ENCODE measurements at regions not wholly inside any gene's neighbourhood (a gene's known extent, or its start where the extent isn't known, plus 50 kb on each side); places are given as distances from the start of the nearest gene placed in this dataset.

DNA sequence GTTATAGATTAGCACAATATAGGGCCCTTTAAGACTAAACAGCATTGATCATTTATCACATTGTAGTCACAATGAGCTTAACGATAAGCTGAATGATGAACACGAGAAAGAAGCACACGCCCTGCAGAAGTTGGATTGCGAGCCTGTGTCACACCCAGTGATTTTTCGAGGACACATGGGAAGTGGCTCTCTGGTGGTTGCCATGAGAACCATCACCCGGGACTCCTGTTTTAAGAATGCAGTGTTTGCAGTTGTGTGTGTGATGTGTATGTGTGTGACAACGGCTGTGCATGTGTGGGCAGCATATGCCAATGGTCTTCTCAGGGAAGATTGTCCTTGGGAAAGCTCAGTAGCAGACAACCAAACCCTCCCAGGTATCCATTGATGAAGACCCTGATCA is 69.2 kb downstream of the PDCL3 start:
- TF ChIP-seq POLR2AphosphoS5 (IDR thresholded peaks at IDR 0.05) (no peak), EP300 (IDR thresholded peaks at IDR 0.05) (no peak), POLR2A (IDR thresholded peaks at IDR 0.05) (no peak)
- TF ChIP-seq, protein P1, sequence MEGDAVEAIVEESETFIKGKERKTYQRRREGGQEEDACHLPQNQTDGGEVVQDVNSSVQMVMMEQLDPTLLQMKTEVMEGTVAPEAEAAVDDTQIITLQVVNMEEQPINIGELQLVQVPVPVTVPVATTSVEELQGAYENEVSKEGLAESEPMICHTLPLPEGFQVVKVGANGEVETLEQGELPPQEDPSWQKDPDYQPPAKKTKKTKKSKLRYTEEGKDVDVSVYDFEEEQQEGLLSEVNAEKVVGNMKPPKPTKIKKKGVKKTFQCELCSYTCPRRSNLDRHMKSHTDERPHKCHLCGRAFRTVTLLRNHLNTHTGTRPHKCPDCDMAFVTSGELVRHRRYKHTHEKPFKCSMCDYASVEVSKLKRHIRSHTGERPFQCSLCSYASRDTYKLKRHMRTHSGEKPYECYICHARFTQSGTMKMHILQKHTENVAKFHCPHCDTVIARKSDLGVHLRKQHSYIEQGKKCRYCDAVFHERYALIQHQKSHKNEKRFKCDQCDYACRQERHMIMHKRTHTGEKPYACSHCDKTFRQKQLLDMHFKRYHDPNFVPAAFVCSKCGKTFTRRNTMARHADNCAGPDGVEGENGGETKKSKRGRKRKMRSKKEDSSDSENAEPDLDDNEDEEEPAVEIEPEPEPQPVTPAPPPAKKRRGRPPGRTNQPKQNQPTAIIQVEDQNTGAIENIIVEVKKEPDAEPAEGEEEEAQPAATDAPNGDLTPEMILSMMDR (IDR thresholded peaks at IDR 0.05), result no peak

All from suprapubic skin (tissue), 4 donors.